Astrocyte (in vitro differentiated cells and primary cell): ENCODE measurements at regions not wholly inside any gene's neighbourhood (a gene's known extent, or its start where the extent isn't known, plus 50 kb on each side); places are given as distances from the start of the nearest gene placed in this dataset.

ENCODE experiments used
- DNase-seq: peaks from one replicate; pipeline ENCODE4 v3.0.0-alpha.2; 2010; ENCODE audit warnings: low read depth
- FAIRE-seq: peaks from 2 replicates; lab custom pipeline; 2011; peaks lifted over from hg19 to GRCh38; lab: Jason Lieb, UNC
- H2AFZ ChIP-seq: 2 replicates; pipeline ENCODE4 v1.6.0; 2012; ENCODE audit warnings: low read depth, low read length, inconsistent platforms
- H3K27ac ChIP-seq: 2 replicates; pipeline ENCODE4 v1.5.1; 2011; ENCODE audit warnings: low read depth, low read length, inconsistent platforms
- H3K27me3 ChIP-seq: 2 replicates; pipeline ENCODE4 v1.6.0; 2011; ENCODE audit warnings: low read length, inconsistent platforms; ENCODE audit not compliant: insufficient read depth
- H3K36me3 ChIP-seq: 2 replicates; pipeline ENCODE4 v1.5.1; 2011; ENCODE audit warnings: low read length, inconsistent platforms; ENCODE audit not compliant: insufficient read depth
- H3K4me1 ChIP-seq: 2 replicates; pipeline ENCODE4 v1.5.1; 2011; ENCODE audit warnings: low read length, inconsistent platforms; ENCODE audit not compliant: insufficient read depth
- H3K4me2 ChIP-seq: 2 replicates; pipeline ENCODE4 v1.6.0; 2012; ENCODE audit warnings: low read length, inconsistent platforms
- H3K4me3 ChIP-seq: 2 replicates; pipeline ENCODE4 v1.5.1; 2011; ENCODE audit warnings: low read depth, mild to moderate bottlenecking, low read length, inconsistent platforms; ENCODE audit not compliant: insufficient read depth
- H3K79me2 ChIP-seq: 2 replicates; pipeline ENCODE4 v1.6.0; 2012; ENCODE audit warnings: mild to moderate bottlenecking, low read length, inconsistent platforms; ENCODE audit not compliant: insufficient read depth
- H3K9ac ChIP-seq: 2 replicates; pipeline ENCODE4 v1.6.0; 2012; ENCODE audit warnings: mild to moderate bottlenecking, low read length, inconsistent platforms
- H3K9me3 ChIP-seq: 2 replicates; pipeline ENCODE4 v1.5.1; 2012; ENCODE audit warnings: low read depth, mild to moderate bottlenecking, low read length, inconsistent platforms; ENCODE audit not compliant: insufficient read depth
- H4K20me1 ChIP-seq: 2 replicates; pipeline ENCODE4 v1.6.0; 2012; ENCODE audit warnings: low read length, inconsistent platforms; ENCODE audit not compliant: insufficient read depth
- H3K27ac Mint-ChIP-seq: one replicate; pipeline ENCODE4 v1.8.0; 2021; ENCODE audit warnings: mild to moderate bottlenecking, mixed read lengths; ENCODE audit not compliant: unreplicated experiment
- H3K27me3 Mint-ChIP-seq: one replicate; pipeline ENCODE4 v1.8.0; 2021; ENCODE audit warnings: low read depth, mixed read lengths; ENCODE audit not compliant: unreplicated experiment
- H3K36me3 Mint-ChIP-seq: one replicate; pipeline ENCODE4 v1.8.0; 2021; ENCODE audit warnings: low read depth, mixed read lengths; ENCODE audit not compliant: unreplicated experiment
- H3K4me1 Mint-ChIP-seq: one replicate; pipeline ENCODE4 v1.8.0; 2021; ENCODE audit warnings: low read depth, mixed read lengths; ENCODE audit not compliant: unreplicated experiment
- H3K4me3 Mint-ChIP-seq: one replicate; pipeline ENCODE4 v1.8.0; 2021; ENCODE audit warnings: mild to moderate bottlenecking, moderate library complexity, mixed read lengths; ENCODE audit not compliant: unreplicated experiment
- H3K9me3 Mint-ChIP-seq: one replicate; pipeline ENCODE4 v1.8.0; 2021; ENCODE audit warnings: mild to moderate bottlenecking, mixed read lengths; ENCODE audit not compliant: unreplicated experiment
- EZH2 ChIP-seq: IDR thresholded peaks from 2 replicates; pipeline ENCODE4 v1.6.1; 2012; ENCODE audit warnings: mild to moderate bottlenecking, low read length, inconsistent platforms; ENCODE audit not compliant: insufficient read depth
- TF ChIP-seq, protein P1 (sequence below): IDR thresholded peaks from 2 replicates; pipeline ENCODE4 v1.5.1; 2011; ENCODE audit warnings: low read depth, mild to moderate bottlenecking, inconsistent platforms, low read length, moderate library complexity; ENCODE audit not compliant: insufficient read depth

DNA sequence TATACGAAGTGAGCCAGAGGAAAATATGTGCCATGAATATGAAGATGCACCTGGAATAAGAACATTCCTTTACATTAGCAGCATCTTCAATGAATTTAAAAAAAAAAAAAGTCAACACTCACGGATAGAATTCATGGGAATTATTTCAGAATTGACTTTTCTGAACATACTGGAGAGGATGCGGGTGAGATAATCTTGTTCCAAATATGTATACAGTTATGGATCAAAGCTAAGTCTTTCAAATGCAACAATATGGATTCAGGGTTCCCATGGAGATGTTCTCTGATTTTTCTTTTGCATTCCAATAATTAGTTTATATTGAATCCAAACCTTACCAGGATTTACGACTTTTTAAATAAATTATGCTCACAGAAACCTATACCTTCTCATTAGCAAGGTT, 1660.7 kb downstream of the SLITRK1 start:
- Histone ChIP-seq H3K4me2 (no peak overlapping the region), H4K20me1 (no peaks in the 10 kb centered on the region), H3K9me3 (no peaks in the 10 kb centered on the region), H3K79me2 (no peaks in the 10 kb centered on the region), H3K4me1 (no peaks in the 10 kb centered on the region), H2AFZ (no peak overlapping the region), H3K27me3 (no peaks in the 10 kb centered on the region), H3K27ac (no peak overlapping the region), H3K4me3 (no peak overlapping the region), H3K36me3 (no peaks in the 10 kb centered on the region), H3K9ac (no peak overlapping the region)
- DNase-seq: no peak
- Mint-ChIP-seq H3K9me3 (no peaks in the 10 kb centered on the region), H3K27ac (no peak overlapping the region), H3K4me3 (no peak overlapping the region), H3K4me1 (peaks cover 10% of the 10 kb centered on the region), H3K27me3 (no peaks in the 10 kb centered on the region), H3K36me3 (no peaks in the 10 kb centered on the region)
- FAIRE-seq: no peak
- TF ChIP-seq, protein P1, sequence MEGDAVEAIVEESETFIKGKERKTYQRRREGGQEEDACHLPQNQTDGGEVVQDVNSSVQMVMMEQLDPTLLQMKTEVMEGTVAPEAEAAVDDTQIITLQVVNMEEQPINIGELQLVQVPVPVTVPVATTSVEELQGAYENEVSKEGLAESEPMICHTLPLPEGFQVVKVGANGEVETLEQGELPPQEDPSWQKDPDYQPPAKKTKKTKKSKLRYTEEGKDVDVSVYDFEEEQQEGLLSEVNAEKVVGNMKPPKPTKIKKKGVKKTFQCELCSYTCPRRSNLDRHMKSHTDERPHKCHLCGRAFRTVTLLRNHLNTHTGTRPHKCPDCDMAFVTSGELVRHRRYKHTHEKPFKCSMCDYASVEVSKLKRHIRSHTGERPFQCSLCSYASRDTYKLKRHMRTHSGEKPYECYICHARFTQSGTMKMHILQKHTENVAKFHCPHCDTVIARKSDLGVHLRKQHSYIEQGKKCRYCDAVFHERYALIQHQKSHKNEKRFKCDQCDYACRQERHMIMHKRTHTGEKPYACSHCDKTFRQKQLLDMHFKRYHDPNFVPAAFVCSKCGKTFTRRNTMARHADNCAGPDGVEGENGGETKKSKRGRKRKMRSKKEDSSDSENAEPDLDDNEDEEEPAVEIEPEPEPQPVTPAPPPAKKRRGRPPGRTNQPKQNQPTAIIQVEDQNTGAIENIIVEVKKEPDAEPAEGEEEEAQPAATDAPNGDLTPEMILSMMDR: no peak
- TF ChIP-seq EZH2: no peak

DNA sequence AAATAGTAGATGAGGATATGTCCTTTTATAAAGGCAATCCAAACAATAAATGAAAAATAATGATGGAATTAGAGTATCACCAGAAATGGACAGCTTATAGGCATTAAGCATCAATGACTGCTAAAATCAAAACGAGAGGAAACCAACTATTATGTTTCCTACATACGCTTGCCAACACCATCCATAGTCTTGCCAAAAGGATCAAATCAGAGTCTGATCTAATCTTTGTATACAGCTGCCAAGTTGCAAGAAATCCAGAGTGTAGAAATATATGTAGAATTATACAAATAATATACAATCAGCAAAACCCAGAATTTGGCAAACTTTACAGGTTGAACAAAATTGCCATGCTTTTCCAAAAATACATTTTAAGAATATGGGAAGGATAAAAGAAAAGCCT, 1661.6 kb downstream of the SLITRK1 start:
- no peak for FAIRE-seq
- no peak overlapping the region for H3K9ac ChIP-seq
- peaks cover 6% of the 10 kb centered on the region for H3K9me3 ChIP-seq
- Mint-ChIP-seq H3K4me3 (no peak overlapping the region), H3K4me1 (peaks cover 10% of the 10 kb centered on the region), H3K27ac (no peak overlapping the region), H3K27me3 (no peaks in the 10 kb centered on the region), H3K9me3 (peaks cover 2% of the 10 kb centered on the region), H3K36me3 (no peaks in the 10 kb centered on the region)
- H3K79me2 ChIP-seq: no peaks in the 10 kb centered on the region
- TF ChIP-seq, protein P1: no peak
- no peak for TF ChIP-seq EZH2
- no peaks in the 10 kb centered on the region for H3K4me1 ChIP-seq
- no peak overlapping the region for H3K4me3 ChIP-seq
- no peak for DNase-seq
- no peak overlapping the region for H3K4me2 ChIP-seq
- H2AFZ ChIP-seq: no peak overlapping the region
- no peaks in the 10 kb centered on the region for H4K20me1 ChIP-seq
- H3K36me3 ChIP-seq: no peaks in the 10 kb centered on the region
- H3K27me3 ChIP-seq: no peaks in the 10 kb centered on the region
- no peak overlapping the region for H3K27ac ChIP-seq

DNA sequence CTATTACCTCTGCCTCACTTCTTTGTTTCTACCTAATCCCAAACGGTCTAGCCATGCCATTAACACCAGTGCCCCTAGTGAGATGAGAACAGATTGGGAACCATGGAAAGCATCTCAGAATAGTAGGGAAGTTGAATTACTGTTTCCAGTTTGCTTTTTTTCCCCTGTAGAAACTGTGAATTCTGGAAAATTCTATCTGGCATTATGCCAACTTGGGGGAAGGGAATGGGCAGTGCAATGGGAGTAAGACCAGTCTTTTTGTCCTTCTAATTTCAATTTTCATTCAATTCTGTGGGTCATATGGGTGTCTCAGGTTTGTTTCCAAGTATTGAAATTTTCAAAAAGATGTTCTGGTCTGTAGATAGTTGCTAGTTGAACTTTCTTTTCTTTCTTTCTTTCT, 1666.1 kb downstream of the SLITRK1 start:
- no peaks in the 10 kb centered on the region for H4K20me1 ChIP-seq
- no peak for DNase-seq
- no peaks in the 10 kb centered on the region for H3K79me2 ChIP-seq
- H3K9ac ChIP-seq: no peak overlapping the region
- Mint-ChIP-seq H3K4me1 (no peaks in the 10 kb centered on the region), H3K9me3 (peaks cover 7% of the 10 kb centered on the region), H3K27me3 (no peaks in the 10 kb centered on the region), H3K27ac (no peak overlapping the region), H3K4me3 (no peak overlapping the region), H3K36me3 (peaks cover 2% of the 10 kb centered on the region)
- H3K27ac ChIP-seq: no peak overlapping the region
- H3K4me3 ChIP-seq: no peak overlapping the region
- H3K36me3 ChIP-seq: no peaks in the 10 kb centered on the region
- H3K27me3 ChIP-seq: no peaks in the 10 kb centered on the region
- H3K9me3 ChIP-seq: peaks cover 6% of the 10 kb centered on the region
- FAIRE-seq: no peak
- no peaks in the 10 kb centered on the region for H3K4me1 ChIP-seq
- H3K4me2 ChIP-seq: no peak overlapping the region
- TF ChIP-seq, protein P1: no peak
- no peak overlapping the region for H2AFZ ChIP-seq
